Breast epithelium (tissue), 4 donors: ENCODE measurements at regions not wholly inside any gene's neighbourhood (a gene's known extent, or its start where the extent isn't known, plus 50 kb on each side); places are given as distances from the start of the nearest gene placed in this dataset.

Experiments used
- DNase-seq, 2 donors: peaks; one replicate each; pipeline ENCODE4 v3.0.0-alpha.2; 2019; ENCODE audit warnings: low spot score in 2 of 2
- H3K27ac ChIP-seq, 2 donors: fragments of 200-600 bp; sonication (generic) in 1 of 2; one replicate each; pipeline ENCODE4 v1.5.1; 2016 to 2019; ENCODE audit warnings: mild to moderate bottlenecking in 1 of 2
- H3K27me3 ChIP-seq, 2 donors: fragments of 200-600 bp; sonication (generic) in 1 of 2; one replicate each; pipeline versions ENCODE4 v1.5.1 to v1.6.0; 2017 to 2019; ENCODE audit warnings: control low read depth in 1 of 2, mild to moderate bottlenecking in 1 of 2
- H3K36me3 ChIP-seq: fragments of 200-600 bp; one replicate; pipeline ENCODE4 v1.5.1; 2019
- H3K4me1 ChIP-seq, 2 donors: fragments of 200-600 bp; sonication (generic); one replicate each; pipeline ENCODE4 v1.5.1; 2016 to 2019; ENCODE audit warnings: control low read depth in 1 of 2
- H3K4me3 ChIP-seq, 3 donors: fragments of 200-600 bp; sonication (generic); 1 replicate in 2 of 3; 2 replicates in 1 of 3; pipeline ENCODE4 v1.5.1; 2016 to 2019; ENCODE audit warnings: mild to moderate bottlenecking in 3 of 3, moderate library complexity in 2 of 3
- H3K9me3 ChIP-seq, 2 donors: fragments of 200-600 bp; sonication (generic) in 1 of 2; one replicate each; pipeline ENCODE4 v1.5.1; 2016 to 2019; ENCODE audit warnings: control low read depth in 1 of 2
- POLR2A ChIP-seq: fragments of 450-650 bp; IDR thresholded peaks from one replicate; pipeline ENCODE4 v1.6.1; 2016; ENCODE audit warnings: antibody characterized with exemption, mild to moderate bottlenecking, moderate library complexity
- POLR2AphosphoS5 ChIP-seq, 3 donors: sonication (generic); formaldehyde crosslinking; IDR thresholded peaks; one replicate each; pipeline ENCODE4 v1.6.1; 2017; ENCODE audit warnings: antibody characterized with exemption in 3 of 3
- intact Hi-C: fragments of 100-400 bp; cut with DNase I; formaldehyde crosslinking; loops from one replicate; pipeline ENCODE4 v1.15.1; 2023; ENCODE audit warnings: low total_unique reads
- TF ChIP-seq, protein P1 (sequence below), 3 donors: fragments of 450-650 bp; IDR thresholded peaks; one replicate each; pipeline ENCODE4 v1.5.1; 2016 to 2017; ENCODE audit warnings: antibody characterized with exemption in 3 of 3, mild to moderate bottlenecking in 3 of 3, moderate library complexity in 3 of 3

DNA sequence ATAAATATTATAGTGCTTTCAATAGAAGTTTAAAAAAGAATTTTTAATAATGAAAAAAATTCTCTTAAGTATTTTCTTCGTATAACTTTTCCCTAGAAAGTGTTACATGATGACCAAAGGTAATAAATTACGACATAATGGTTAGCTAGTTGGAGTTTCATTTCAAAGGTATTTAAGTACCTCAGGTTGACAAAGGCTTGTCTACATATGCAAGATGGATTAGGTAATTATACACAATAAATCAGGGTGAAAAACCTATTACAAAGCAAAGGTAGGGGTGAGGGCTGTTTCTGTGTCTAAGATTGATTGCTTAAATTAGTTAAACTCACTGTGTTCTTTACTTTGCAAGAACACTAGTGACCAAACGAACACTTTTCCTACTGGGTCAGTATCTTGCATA, 508.5 kb upstream of the FAT1 start:
- TF ChIP-seq POLR2AphosphoS5 (IDR thresholded peaks at IDR 0.05) (no peak), POLR2A (no peak)
- TF ChIP-seq, protein P1, sequence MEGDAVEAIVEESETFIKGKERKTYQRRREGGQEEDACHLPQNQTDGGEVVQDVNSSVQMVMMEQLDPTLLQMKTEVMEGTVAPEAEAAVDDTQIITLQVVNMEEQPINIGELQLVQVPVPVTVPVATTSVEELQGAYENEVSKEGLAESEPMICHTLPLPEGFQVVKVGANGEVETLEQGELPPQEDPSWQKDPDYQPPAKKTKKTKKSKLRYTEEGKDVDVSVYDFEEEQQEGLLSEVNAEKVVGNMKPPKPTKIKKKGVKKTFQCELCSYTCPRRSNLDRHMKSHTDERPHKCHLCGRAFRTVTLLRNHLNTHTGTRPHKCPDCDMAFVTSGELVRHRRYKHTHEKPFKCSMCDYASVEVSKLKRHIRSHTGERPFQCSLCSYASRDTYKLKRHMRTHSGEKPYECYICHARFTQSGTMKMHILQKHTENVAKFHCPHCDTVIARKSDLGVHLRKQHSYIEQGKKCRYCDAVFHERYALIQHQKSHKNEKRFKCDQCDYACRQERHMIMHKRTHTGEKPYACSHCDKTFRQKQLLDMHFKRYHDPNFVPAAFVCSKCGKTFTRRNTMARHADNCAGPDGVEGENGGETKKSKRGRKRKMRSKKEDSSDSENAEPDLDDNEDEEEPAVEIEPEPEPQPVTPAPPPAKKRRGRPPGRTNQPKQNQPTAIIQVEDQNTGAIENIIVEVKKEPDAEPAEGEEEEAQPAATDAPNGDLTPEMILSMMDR (IDR thresholded peaks at IDR 0.05): no peak
- intact Hi-C loops: loop anchor here (5.0 kb wide), 1 partner anchor 790 kb away; no protein-coding TSS in a partner anchor
- no peak overlapping the region for H3K27ac ChIP-seq

DNA sequence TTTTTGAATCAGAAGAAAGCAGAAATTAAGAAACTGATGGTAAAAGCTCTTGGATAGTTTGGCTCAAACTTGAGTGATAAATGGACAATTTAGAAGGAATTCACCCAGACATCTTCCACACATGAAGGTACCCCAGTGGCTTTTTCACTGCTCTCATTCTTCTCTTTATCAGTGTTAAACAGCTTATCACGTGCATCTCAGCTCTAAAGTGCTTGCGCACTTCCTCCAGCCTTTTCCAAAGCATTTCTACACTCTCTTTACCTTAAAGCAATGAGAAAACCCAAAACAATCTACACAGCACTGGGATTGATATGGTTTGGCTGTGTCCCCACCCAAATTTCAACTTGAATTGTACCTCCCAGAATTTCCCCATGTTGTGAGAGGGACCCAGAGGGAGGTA, 509.1 kb upstream of the FAT1 start:
- intact Hi-C loops: loop anchor here (5.0 kb wide), 1 partner anchor 790 kb away; no protein-coding TSS in a partner anchor
- Histone ChIP-seq H3K27me3 (no peaks in the 10 kb centered on the region), H3K27ac (no peak overlapping the region), H3K36me3 (no peaks in the 10 kb centered on the region), H3K9me3 (no peaks in the 10 kb centered on the region), H3K4me3 (no peak overlapping the region), H3K4me1 (no peaks in the 10 kb centered on the region)
- DNase-seq: no peak
- TF ChIP-seq, protein P1 (IDR thresholded peaks at IDR 0.05): no peak
- TF ChIP-seq POLR2A (no peak), POLR2AphosphoS5 (IDR thresholded peaks at IDR 0.05) (no peak)

More for the DNA sequence above, 508.5 kb upstream of the FAT1 start:
- no peak for DNase-seq
- Histone ChIP-seq H3K9me3 (no peaks in the 10 kb centered on the region), H3K4me1 (no peaks in the 10 kb centered on the region), H3K36me3 (no peaks in the 10 kb centered on the region), H3K27me3 (no peaks in the 10 kb centered on the region), H3K4me3 (no peak overlapping the region)

DNA sequence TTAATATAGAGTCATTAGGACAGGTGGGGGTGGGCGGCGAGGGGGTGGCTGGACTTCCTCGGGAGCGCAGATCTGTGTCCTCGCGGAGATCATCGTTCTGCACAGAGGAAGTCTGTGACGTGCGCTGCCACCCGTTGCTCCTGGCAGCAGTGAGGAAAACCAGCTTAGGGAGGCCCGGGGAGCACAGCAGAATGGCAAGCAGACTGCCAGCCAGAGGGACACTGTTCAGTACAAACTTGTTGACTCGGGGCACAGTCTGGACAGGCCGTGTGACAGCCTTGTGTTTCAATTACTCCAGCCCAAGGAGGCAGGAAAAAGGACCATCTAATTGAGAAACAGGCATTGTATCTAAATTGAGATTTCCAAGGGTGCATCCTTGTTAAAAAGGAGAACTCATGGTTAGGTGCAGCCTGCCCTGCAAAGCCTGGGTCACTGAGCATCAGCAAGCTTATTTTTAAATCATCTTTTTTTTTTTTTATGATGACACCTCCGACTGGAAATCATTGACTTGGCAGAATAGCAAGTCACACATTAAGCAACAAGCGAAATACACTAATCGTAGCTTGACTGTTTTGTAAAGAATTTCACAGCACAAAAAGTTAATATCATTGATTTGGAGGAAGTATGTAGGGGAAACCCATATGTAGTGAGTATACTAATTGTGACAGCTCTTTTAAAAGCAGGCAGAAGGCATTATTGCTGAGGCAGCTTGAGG, 512.0 kb upstream of the FAT1 start:
- TF ChIP-seq, protein P1 (IDR thresholded peaks at IDR 0.05): no peak
- TF ChIP-seq POLR2A: no peak
- Histone ChIP-seq H3K27ac (no peak overlapping the region), H3K4me3 (peak overlapping the region in 1 of 3 donors; percentile 14), H3K27me3 (no peaks in the 10 kb centered on the region), H3K4me1 (no peaks in the 10 kb centered on the region), H3K9me3 (no peaks in the 10 kb centered on the region), H3K36me3 (no peaks in the 10 kb centered on the region)
- peak; percentile 32 to 59 for DNase-seq
- intact Hi-C loops: no loop called here

DNA sequence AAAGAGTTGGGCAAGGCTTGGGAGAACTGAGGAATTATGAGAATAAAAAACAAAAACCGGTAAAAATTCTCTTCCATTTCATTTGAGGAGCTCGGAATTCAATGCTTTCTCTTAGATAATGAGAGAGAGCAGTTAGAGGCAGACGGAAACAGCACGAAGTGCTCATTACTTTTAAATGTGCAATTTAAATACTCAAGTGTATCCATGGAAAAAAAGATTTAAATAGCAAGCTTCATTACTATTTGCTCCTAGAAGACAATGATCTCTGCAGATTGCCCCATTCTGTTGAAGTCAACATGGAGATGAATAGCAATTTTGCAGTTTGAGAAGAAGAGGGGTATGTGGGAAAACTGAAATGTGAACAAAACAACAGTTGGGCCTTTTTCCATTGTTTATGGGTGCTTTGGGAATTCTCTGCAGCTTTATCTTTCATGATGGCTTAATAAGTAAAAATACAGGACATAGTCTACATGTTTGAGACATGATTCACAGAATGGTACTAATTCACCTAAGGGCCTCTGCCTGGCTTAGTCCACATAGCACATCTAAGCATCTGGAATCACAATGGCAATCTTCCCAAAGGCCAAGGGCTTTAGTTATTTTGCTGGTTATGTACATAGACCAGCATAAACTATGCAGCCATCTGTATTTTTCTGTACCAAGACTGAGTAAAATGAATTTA, 512.7 kb upstream of the FAT1 start:
- Histone ChIP-seq H3K4me1 (no peaks in the 10 kb centered on the region), H3K27me3 (no peaks in the 10 kb centered on the region), H3K36me3 (no peaks in the 10 kb centered on the region), H3K4me3 (no peak overlapping the region), H3K9me3 (no peaks in the 10 kb centered on the region), H3K27ac (no peak overlapping the region)
- intact Hi-C loops: no loop called here
- TF ChIP-seq, protein P1 (IDR thresholded peaks at IDR 0.05): no peak
- TF ChIP-seq POLR2AphosphoS5 (IDR thresholded peaks at IDR 0.05) (no peak), POLR2A (no peak)
- DNase-seq: no peak

DNA sequence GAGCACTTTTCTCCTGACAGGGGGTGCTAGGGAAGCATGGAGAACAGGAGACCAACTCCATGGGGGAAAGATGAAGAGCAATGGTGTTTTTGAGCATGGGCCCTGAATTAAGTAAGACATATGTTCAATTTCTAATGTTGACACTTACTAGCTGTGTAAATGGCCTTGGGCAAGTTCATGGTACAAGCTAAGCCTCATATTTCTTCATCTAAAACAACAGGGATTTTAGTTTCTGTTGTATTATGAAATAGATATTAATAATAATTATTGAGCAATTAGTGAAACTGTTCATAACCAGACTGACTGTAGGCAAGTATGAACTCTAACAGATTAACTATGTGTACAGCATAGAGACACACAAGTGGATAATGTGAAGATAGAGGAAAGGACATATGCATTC, 515.0 kb upstream of the FAT1 start:
- DNase-seq: no peak
- Histone ChIP-seq H3K9me3 (no peaks in the 10 kb centered on the region), H3K4me1 (no peaks in the 10 kb centered on the region), H3K27ac (no peak overlapping the region), H3K4me3 (no peak overlapping the region), H3K36me3 (no peaks in the 10 kb centered on the region), H3K27me3 (no peaks in the 10 kb centered on the region)
- intact Hi-C loops: no loop called here
- TF ChIP-seq, protein P1 (IDR thresholded peaks at IDR 0.05): no peak
- TF ChIP-seq POLR2A (no peak), POLR2AphosphoS5 (IDR thresholded peaks at IDR 0.05) (no peak)
